ENCODE measurements at regions not wholly inside any gene's neighbourhood (a gene's known extent, or its start where the extent isn't known, plus 50 kb on each side); places are given as distances from the start of the nearest gene placed in this dataset.

GRCh38 chr6:121984956-121985355, 414.5 kb upstream of the HSF2 start:
- DNase-seq (ENCODE audit: low read depth in 1 of 2, low spot score in 1 of 2): no peak
- TF ChIP-seq SPI1 (IDR thresholded peaks at IDR 0.05; ENCODE audit: borderline replicate concordance, low read depth): no peak
- no peak for TF ChIP-seq POLR2AphosphoS5 (IDR thresholded peaks at IDR 0.05; ENCODE audit: low read depth)
- no peak for TF ChIP-seq CTCF (IDR thresholded peaks at IDR 0.05; ENCODE audit: insufficient read depth, low read length)
- no peak for TF ChIP-seq GABPA (IDR thresholded peaks at IDR 0.05; ENCODE audit: low read depth)
- TF ChIP-seq REST (IDR thresholded peaks at IDR 0.05; ENCODE audit: insufficient replicate concordance, low read depth): no peak
- H3K27ac ChIP-seq (replicated peaks): no peak overlapping the region
- no peaks in the 10 kb centered on the region for H3K27me3 ChIP-seq (ENCODE audit: insufficient read depth, poor library complexity, severe bottlenecking)
- H3K4me3 ChIP-seq (replicated peaks; ENCODE audit: insufficient read depth, low read length): no peak overlapping the region

GRCh38 chr6:121993362-121993761, 406.1 kb upstream of the HSF2 start:
- no peak for DNase-seq (ENCODE audit: low read depth in 1 of 2, low spot score in 1 of 2)
- no peak for TF ChIP-seq POLR2AphosphoS5 (IDR thresholded peaks at IDR 0.05; ENCODE audit: low read depth)
- TF ChIP-seq SPI1 (IDR thresholded peaks at IDR 0.05; ENCODE audit: borderline replicate concordance, low read depth): no peak
- no peak for TF ChIP-seq REST (IDR thresholded peaks at IDR 0.05; ENCODE audit: insufficient replicate concordance, low read depth)
- no peak for TF ChIP-seq CTCF (IDR thresholded peaks at IDR 0.05; ENCODE audit: insufficient read depth, low read length)
- no peak for TF ChIP-seq GABPA (IDR thresholded peaks at IDR 0.05; ENCODE audit: low read depth)
- H3K4me3 ChIP-seq (replicated peaks; ENCODE audit: insufficient read depth, low read length): no peak overlapping the region

GRCh38 chr6:121994919-121995318, 404.5 kb upstream of the HSF2 start:
- no peak for DNase-seq (ENCODE audit: low read depth in 1 of 2, low spot score in 1 of 2)
- no peaks in the 10 kb centered on the region for H3K27me3 ChIP-seq (ENCODE audit: insufficient read depth, poor library complexity, severe bottlenecking)
- no peak overlapping the region for H3K27ac ChIP-seq (replicated peaks)
- no peak for TF ChIP-seq CTCF (IDR thresholded peaks at IDR 0.05; ENCODE audit: insufficient read depth, low read length)
- TF ChIP-seq GABPA (IDR thresholded peaks at IDR 0.05; ENCODE audit: low read depth): no peak
- TF ChIP-seq SPI1 (IDR thresholded peaks at IDR 0.05; ENCODE audit: borderline replicate concordance, low read depth): no peak
- no peak for TF ChIP-seq POLR2AphosphoS5 (IDR thresholded peaks at IDR 0.05; ENCODE audit: low read depth)
- no peak for TF ChIP-seq REST (IDR thresholded peaks at IDR 0.05; ENCODE audit: insufficient replicate concordance, low read depth)
- H3K4me3 ChIP-seq (replicated peaks; ENCODE audit: insufficient read depth, low read length): no peak overlapping the region

More at GRCh38 chr6:121993362-121993761, 406.1 kb upstream of the HSF2 start:
- Histone ChIP-seq H3K27ac (replicated peaks) (no peak overlapping the region), H3K27me3 (ENCODE audit: insufficient read depth, poor library complexity, severe bottlenecking) (no peaks in the 10 kb centered on the region)
